Stimulated activated CD4-positive, alpha-beta T cell treated with anti-CD3 and anti-CD28 coated beads, Interleukin-1b, Interleukin-23, amount 100 ng/mL, for 24 hours (primary cell): ENCODE measurements at regions not wholly inside any gene's neighbourhood (a gene's known extent, or its start where the extent isn't known, plus 50 kb on each side); places are given as distances from the start of the nearest gene placed in this dataset.

Experiments
- DNase-seq, 4 experiments: peaks; one replicate each; pipeline ENCODE4 v3.0.0-alpha.2; 2020; ENCODE audit warnings: low read depth in 4 of 4, low spot score in 1 of 4

DNA sequence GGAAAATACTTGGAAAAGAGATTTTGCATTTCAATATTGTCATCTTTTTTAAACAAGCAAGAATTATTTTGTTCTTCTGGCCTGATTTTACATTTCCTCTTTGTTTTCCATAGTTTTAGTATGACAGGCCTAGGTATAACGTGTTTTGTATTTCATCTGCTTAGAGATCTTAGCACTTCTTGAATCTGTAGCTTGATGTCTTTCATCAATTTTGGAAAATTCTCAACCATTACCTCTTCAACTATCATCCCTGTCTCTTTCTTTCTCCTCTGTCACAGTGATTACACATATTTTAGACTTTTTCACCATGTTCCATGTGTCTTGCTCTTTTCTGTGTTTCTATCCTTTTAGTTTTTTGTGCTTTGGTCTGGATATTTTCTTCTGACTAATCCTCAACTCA lies 67.2 kb upstream of the PHACTR1 start:
- no peak for DNase-seq

DNA sequence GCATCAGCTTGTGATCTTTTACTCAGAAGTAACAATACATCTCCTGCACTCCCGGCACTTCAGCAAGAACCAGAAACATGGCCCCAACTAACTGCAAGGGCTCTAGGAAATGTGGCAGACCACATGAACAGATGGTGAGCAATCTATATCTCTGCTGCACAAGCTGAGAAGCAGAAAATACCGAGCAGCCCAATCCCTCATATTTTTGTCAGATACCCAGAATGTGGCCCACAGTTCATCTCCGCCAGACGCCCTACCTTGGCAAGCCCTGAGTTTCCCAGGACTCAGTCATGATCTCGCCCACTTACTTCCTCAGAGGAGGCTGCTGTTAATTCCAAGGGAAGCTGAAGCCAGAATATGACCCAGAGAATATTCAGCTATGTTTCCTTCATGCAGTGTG lies 63.1 kb upstream of the PHACTR1 start:
- DNase-seq = no peak

DNA sequence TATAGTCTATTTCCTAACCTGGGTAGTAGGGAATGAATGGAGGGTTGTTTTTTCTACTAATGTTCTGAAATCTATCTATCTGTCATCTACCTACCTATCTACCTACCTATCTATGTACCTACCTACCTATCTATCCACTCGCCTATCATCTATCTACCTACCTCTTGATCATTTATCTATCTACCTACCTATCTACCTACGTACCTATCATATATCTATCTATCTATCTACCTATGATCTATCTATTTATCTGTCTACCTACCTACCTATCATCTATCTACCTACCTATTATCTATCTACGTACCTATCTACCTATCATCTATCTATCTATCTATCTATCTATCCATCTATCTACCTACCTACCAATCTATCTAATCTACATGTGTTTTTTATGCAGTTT lies 62.5 kb upstream of the PHACTR1 start:
- no peak for DNase-seq

DNA sequence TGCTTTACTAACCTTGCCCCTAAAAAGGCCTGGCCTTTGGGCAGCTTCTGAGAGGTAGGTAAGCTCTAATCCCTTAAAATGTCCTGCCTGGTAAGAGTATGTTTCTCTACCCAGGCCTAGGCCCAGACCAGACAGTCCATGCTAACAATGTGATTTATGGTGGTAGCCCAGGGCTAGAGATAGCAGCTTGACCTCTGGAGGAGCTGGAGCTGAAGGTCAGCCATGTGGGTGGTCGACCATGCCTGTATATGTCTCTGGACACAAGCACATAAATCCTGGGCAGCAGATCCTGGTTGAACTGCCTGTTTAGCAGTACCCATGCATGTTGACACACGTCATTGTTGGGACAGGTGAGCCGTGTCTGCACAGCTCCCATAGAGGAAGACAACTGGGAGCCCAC lies 62.1 kb upstream of the PHACTR1 start:
- no peak for DNase-seq

DNA sequence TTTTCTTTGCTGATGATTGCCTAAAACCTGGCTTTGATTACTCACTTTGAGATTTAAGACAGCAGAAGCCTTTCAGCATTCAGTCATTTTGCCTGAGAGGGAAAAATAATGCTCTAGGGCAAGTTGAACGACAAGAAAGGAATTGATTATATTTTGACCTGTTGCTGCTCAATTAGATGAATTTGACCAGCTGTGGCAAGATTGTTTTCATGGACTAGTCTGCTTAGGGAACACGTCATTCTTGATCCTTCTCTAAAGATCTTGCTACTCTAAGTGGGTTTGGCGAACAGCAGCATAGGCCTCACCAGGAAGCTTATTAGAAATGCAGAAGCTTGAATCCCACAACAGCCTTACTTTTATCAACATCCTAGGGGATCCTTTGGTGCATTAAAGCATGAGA lies 59.7 kb upstream of the PHACTR1 start:
- no peak for DNase-seq

DNA sequence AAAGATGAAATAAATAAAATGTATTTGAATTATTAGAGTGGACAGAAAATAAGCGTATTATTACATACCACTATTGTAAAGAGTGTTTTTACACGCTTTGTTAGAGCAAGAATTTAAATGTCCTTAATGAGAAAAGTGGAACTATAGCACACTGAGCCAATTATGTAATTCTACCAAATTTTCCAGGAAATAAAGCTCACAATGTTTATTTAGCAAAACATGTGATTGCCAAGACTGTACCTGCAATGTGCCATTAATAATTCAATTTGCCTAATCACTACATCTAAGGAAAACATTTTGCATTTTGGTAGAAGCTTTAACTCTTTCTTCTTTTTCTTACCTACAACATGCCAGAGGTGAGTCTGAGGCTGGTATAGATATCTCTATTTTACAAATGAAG lies 58.7 kb upstream of the PHACTR1 start:
- DNase-seq = no peak

DNA sequence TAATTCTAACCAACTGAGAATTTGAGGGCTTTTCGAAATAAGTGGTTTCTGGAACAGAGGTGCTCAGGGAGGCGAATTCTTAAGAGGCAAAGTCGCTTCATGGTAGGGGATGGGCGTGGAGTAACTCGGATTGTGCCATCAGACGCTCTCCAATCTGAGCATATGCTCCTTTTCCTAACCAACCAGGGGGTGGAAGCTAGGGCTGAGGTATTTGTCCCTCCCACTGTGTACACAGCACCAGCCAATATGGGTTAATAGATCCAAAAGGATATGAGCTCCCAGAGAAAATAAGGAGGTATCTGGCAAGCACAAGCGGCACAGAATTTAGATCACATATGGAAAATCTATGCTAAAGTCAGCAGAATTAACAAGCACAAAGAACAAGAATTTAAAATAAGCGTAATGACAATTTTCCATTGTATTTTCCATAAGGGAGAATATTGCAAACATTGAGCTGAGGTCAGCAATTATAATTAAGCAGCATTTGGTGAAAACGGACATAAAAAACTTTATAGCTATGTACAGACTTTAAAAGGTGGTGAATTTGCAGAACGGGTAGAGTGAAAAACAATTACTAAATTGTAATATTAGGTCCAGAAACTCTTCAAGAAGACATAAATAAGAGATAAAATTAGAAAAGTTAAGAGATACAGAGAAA lies 55.0 kb upstream of the PHACTR1 start:
- no peak for DNase-seq
